ENCODE measurements at regions not wholly inside any gene's neighbourhood (a gene's known extent, or its start where the extent isn't known, plus 50 kb on each side); places are given as distances from the start of the nearest gene placed in this dataset.

DNA sequence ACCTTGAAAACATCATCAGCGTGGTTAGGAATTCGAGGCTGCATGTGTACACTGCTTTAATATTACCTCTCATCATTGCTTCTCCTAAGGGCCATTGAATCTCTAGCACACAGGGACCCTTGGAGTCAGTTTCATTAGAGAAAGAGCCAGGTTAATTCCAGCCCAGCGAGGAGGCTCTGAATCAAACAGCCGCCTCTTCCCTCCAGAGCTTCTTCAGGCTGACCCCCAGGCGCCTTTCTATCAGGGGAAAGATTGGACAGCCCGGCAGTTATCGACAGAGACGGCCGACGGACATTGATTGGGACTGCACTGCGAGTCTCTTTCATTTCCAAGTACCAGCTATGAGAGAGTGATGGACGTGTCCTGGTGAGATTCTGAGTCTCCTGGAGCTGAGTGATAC, 159.2 kb downstream of the ANKRD60 start:
- Histone ChIP-seq H3K4me1 (ENCODE audit: control insufficient read depth in 5 of 5, insufficient read depth in 5 of 5, low read length in 5 of 5) (peaks cover 0 to 16% (median 4%) of the 10 kb centered on the region in 5 donors), H3K27ac (ENCODE audit: low read depth in 1 of 2, low read length in 1 of 2) (no peak overlapping the region), H3K4me3 (no peak overlapping the region), H3K27me3 (ENCODE audit: control insufficient read depth in 3 of 3, insufficient read depth in 3 of 3, low read length in 2 of 3) (peaks cover 0 to 4% (median 0%) of the 10 kb centered on the region in 3 donors), H3K9me3 (ENCODE audit: control insufficient read depth in 4 of 4, insufficient read depth in 3 of 4, low read length in 3 of 4) (peaks cover 0 to 1% (median 0%) of the 10 kb centered on the region in 4 donors), H3K9ac (ENCODE audit: insufficient read depth in 1 of 2, low read length in 2 of 2) (no peak overlapping the region), H3K36me3 (ENCODE audit: control insufficient read depth in 4 of 4, insufficient read depth in 4 of 4, low read length in 4 of 4) (no peaks in the 10 kb centered on the region)
- 84 to 85% methylated on average over 12 of the region's 12 CpGs for WGBS, 2 donors
- ATAC-seq (ENCODE audit: insufficient read depth, low FRiP score) (no peak), DNase-seq (no peak)
- TF ChIP-seq, protein P1, sequence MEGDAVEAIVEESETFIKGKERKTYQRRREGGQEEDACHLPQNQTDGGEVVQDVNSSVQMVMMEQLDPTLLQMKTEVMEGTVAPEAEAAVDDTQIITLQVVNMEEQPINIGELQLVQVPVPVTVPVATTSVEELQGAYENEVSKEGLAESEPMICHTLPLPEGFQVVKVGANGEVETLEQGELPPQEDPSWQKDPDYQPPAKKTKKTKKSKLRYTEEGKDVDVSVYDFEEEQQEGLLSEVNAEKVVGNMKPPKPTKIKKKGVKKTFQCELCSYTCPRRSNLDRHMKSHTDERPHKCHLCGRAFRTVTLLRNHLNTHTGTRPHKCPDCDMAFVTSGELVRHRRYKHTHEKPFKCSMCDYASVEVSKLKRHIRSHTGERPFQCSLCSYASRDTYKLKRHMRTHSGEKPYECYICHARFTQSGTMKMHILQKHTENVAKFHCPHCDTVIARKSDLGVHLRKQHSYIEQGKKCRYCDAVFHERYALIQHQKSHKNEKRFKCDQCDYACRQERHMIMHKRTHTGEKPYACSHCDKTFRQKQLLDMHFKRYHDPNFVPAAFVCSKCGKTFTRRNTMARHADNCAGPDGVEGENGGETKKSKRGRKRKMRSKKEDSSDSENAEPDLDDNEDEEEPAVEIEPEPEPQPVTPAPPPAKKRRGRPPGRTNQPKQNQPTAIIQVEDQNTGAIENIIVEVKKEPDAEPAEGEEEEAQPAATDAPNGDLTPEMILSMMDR (IDR thresholded peaks at IDR 0.05; ENCODE audit: control extremely low read depth, extremely low read depth): no peak

DNA sequence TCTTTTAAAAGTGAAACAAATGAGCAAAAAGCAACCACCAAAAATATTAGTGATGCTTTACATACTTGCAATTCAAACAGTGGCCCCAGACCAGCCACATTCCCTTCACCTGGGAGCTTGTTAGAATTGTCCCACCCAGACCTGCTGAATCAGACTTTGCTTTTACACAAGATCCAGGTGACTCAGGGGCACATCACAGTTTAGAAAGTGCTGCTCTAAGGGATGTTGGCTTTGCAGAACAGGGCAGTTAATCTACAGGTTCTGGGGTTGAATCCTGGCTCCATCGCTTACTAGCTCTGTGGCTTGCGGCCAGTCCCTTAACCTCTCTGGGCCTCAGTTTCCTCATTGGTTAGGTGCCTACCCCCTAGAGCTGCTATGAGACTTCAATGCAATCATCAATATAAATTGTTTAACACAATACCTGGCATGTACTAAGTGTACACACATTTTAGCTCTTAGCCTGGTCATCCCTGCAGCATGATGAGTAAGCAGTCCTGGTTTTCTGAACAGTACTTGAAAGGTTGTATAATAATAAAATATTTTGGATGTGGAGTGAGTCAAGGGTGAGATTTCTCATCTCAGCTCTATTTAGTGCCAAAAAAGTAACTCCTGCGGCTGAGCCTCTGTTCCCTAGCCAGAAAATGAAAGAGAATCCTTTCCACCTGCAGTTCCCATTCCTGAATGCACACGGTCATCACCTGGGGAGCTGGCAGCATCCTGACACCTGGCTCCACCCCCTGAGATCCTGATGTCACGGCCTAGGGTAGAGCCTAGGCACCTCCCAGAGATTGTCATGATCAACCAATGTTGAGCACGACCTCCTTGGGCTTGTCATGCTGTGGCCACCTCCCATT, 162.7 kb downstream of the ANKRD60 start:
- Histone ChIP-seq H3K27me3 (ENCODE audit: control insufficient read depth in 3 of 3, insufficient read depth in 3 of 3, low read length in 2 of 3) (no peaks in the 10 kb centered on the region), H3K9ac (ENCODE audit: insufficient read depth in 1 of 2, low read length in 2 of 2) (no peak overlapping the region), H3K27ac (ENCODE audit: low read depth in 1 of 2, low read length in 1 of 2) (no peak overlapping the region), H3K36me3 (ENCODE audit: control insufficient read depth in 4 of 4, insufficient read depth in 4 of 4, low read length in 4 of 4) (no peaks in the 10 kb centered on the region), H3K4me3 (no peak overlapping the region), H3K9me3 (ENCODE audit: control insufficient read depth in 4 of 4, insufficient read depth in 3 of 4, low read length in 3 of 4) (peaks cover 0 to 1% (median 0%) of the 10 kb centered on the region in 4 donors), H3K4me1 (ENCODE audit: control insufficient read depth in 5 of 5, insufficient read depth in 5 of 5, low read length in 5 of 5) (peaks cover 0 to 5% (median 0%) of the 10 kb centered on the region in 5 donors)
- ATAC-seq (ENCODE audit: insufficient read depth, low FRiP score): no peak
- no peak for DNase-seq
- 77% methylated on average over 6 of the region's 6 CpGs for WGBS, 2 donors
- TF ChIP-seq, protein P1 (IDR thresholded peaks at IDR 0.05; ENCODE audit: control extremely low read depth, extremely low read depth): no peak

DNA sequence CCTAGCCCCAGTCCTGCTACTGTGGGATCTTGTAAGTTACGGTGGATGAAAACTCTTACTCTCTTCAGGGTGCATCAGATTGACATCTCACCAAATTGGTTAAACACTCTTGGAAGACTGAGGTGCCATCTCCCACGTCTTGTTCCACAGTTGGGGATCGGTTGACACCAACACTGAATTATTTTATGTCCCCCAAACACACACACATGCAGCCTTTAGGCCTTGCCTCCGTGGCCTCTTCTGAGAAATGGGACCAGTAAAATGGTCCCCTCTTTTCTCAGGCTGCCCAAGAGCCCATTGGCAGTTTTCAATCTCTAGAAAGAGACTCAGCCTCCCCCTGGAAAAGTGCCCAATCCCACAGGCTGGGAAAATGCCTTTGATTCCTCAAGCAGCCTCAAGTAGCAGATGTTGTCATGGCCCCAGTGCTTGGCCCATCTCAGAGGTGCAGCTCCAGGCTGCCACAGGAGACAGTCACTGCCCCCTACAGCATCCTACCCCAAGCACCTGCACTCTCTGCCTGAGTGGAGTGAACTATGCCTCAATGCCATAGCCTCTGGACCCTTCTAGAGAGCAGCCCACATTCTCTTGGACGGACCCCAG, 163.9 kb downstream of the ANKRD60 start:
- Histone ChIP-seq H3K9me3 (ENCODE audit: control insufficient read depth in 4 of 4, insufficient read depth in 3 of 4, low read length in 3 of 4) (peaks cover 0 to 1% (median 0%) of the 10 kb centered on the region in 4 donors), H3K36me3 (ENCODE audit: control insufficient read depth in 4 of 4, insufficient read depth in 4 of 4, low read length in 4 of 4) (no peaks in the 10 kb centered on the region), H3K4me1 (ENCODE audit: control insufficient read depth in 5 of 5, insufficient read depth in 5 of 5, low read length in 5 of 5) (peaks cover 0 to under 1% (median 0%) of the 10 kb centered on the region in 5 donors), H3K4me3 (no peak overlapping the region), H3K27ac (ENCODE audit: low read depth in 1 of 2, low read length in 1 of 2) (no peak overlapping the region), H3K27me3 (ENCODE audit: control insufficient read depth in 3 of 3, insufficient read depth in 3 of 3, low read length in 2 of 3) (no peaks in the 10 kb centered on the region), H3K9ac (ENCODE audit: insufficient read depth in 1 of 2, low read length in 2 of 2) (no peak overlapping the region)
- 88% methylated on average over 5 of the region's 5 CpGs for WGBS, 2 donors
- no peak for ATAC-seq (ENCODE audit: insufficient read depth, low FRiP score)
- TF ChIP-seq, protein P1 (IDR thresholded peaks at IDR 0.05; ENCODE audit: control extremely low read depth, extremely low read depth): no peak
- DNase-seq: no peak

All from lung (tissue), 11 donors.